OCI-LY3 (cell line): ENCODE measurements at regions not wholly inside any gene's neighbourhood (a gene's known extent, or its start where the extent isn't known, plus 50 kb on each side); places are given as distances from the start of the nearest gene placed in this dataset.

Experiments
- H2AFZ ChIP-seq: fragments of 200-600, 300-600 bp; shearing (Covaris generic); 2 replicates; pipeline ENCODE4 v1.6.0; 2014; ENCODE audit warnings: antibody characterized with exemption, low read depth, low read length
- H3K27ac ChIP-seq: fragments of 200-600, 300-600 bp; sonication (generic); 2 replicates; pipeline ENCODE4 v1.5.1; 2014; ENCODE audit warnings: mild to moderate bottlenecking, low read length, moderate library complexity, mixed read lengths
- H3K27me3 ChIP-seq: fragments of 200-600, 300-600 bp; sonication (generic); 2 replicates; pipeline ENCODE4 v1.6.1; 2014; ENCODE audit warnings: low read depth, low read length, mixed read lengths
- H3K36me3 ChIP-seq: fragments of 200-600, 300-600 bp; sonication (generic); replicated peaks from 2 replicates; pipeline ENCODE3; 2014; ENCODE audit warnings: low read depth, low read length, mixed read lengths
- H3K4me1 ChIP-seq: fragments of 300-600, 200-600 bp; sonication (generic); 2 replicates; pipeline ENCODE4 v1.6.1; 2014; ENCODE audit warnings: low read length, mixed read lengths
- H3K4me2 ChIP-seq: fragments of 200-600, 300-600 bp; sonication (generic); 2 replicates; pipeline ENCODE4 v1.6.1; 2014; ENCODE audit warnings: low read length, mixed read lengths
- H3K4me3 ChIP-seq: fragments of 300-600, 200-600 bp; sonication (generic); 2 replicates; pipeline ENCODE4 v1.5.1; 2014; ENCODE audit warnings: antibody characterized with exemption, mild to moderate bottlenecking, low read length, moderate library complexity
- H3K79me2 ChIP-seq: fragments of 300-600, 200-600 bp; shearing (Covaris generic); 2 replicates; pipeline ENCODE4 v1.6.1; 2014; ENCODE audit warnings: mild to moderate bottlenecking, low read length, mixed read lengths
- H3K9ac ChIP-seq: fragments of 300-600, 200-600 bp; shearing (Covaris generic); 2 replicates; pipeline ENCODE4 v1.6.0; 2014; ENCODE audit warnings: mild to moderate bottlenecking, low read length, moderate library complexity
- H3K9me3 ChIP-seq: fragments of 200-600, 300-600 bp; shearing (Covaris generic); 2 replicates; pipeline ENCODE4 v1.6.1; 2014; ENCODE audit warnings: low read length, mixed read lengths; ENCODE audit not compliant: insufficient read depth
- H4K20me1 ChIP-seq: fragments of 200-600, 300-600 bp; sonication (generic); 2 replicates; pipeline ENCODE4 v1.6.1; 2016; ENCODE audit warnings: low read length, mixed read lengths; ENCODE audit not compliant: insufficient read depth
- EZH2phosphoT487 ChIP-seq: fragments of 200-600 bp; shearing (Covaris generic); IDR thresholded peaks from 2 replicates; pipeline ENCODE4 v1.6.1; 2018; ENCODE audit warnings: antibody characterized with exemption, mixed run types, low read depth
- TF ChIP-seq, protein P1 (sequence below): fragments of 200-600, 300-600 bp; sonication (generic); IDR thresholded peaks from 2 replicates; pipeline ENCODE4 v1.5.1; 2014; ENCODE audit warnings: antibody characterized with exemption, low read length, low read depth

DNA sequence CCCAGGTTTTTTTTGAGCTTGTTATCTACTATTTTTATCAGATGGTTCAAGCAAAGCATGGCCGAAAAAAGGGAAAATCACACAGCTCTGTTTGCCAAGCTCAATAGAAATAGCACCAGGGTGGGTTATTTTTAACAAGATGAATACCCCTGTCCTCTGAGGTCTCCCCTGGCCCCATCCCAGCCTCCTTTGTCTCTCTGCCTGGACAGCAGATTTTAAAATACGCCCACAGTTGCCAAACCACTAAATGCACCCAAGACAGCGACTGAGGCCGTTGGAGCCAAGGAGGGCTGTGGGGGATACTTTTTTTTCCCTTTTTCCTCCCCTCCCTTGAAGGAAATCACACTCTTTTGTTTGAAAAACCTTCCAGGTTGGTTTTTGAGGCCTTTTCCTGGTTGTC, 106.6 kb downstream of the VEGFA start:
- Histone ChIP-seq H4K20me1 (no peaks in the 10 kb centered on the region), H3K9me3 (no peaks in the 10 kb centered on the region), H3K4me3 (no peak overlapping the region), H3K27ac (no peak overlapping the region), H3K27me3 (peaks cover 13% of the 10 kb centered on the region), H3K4me1 (no peaks in the 10 kb centered on the region), H2AFZ (no peak overlapping the region), H3K9ac (no peak overlapping the region), H3K36me3 (no peaks in the 10 kb centered on the region), H3K4me2 (no peak overlapping the region), H3K79me2 (no peaks in the 10 kb centered on the region)
- TF ChIP-seq EZH2phosphoT487, result no peak
- TF ChIP-seq, protein P1, sequence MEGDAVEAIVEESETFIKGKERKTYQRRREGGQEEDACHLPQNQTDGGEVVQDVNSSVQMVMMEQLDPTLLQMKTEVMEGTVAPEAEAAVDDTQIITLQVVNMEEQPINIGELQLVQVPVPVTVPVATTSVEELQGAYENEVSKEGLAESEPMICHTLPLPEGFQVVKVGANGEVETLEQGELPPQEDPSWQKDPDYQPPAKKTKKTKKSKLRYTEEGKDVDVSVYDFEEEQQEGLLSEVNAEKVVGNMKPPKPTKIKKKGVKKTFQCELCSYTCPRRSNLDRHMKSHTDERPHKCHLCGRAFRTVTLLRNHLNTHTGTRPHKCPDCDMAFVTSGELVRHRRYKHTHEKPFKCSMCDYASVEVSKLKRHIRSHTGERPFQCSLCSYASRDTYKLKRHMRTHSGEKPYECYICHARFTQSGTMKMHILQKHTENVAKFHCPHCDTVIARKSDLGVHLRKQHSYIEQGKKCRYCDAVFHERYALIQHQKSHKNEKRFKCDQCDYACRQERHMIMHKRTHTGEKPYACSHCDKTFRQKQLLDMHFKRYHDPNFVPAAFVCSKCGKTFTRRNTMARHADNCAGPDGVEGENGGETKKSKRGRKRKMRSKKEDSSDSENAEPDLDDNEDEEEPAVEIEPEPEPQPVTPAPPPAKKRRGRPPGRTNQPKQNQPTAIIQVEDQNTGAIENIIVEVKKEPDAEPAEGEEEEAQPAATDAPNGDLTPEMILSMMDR, result no peak

DNA sequence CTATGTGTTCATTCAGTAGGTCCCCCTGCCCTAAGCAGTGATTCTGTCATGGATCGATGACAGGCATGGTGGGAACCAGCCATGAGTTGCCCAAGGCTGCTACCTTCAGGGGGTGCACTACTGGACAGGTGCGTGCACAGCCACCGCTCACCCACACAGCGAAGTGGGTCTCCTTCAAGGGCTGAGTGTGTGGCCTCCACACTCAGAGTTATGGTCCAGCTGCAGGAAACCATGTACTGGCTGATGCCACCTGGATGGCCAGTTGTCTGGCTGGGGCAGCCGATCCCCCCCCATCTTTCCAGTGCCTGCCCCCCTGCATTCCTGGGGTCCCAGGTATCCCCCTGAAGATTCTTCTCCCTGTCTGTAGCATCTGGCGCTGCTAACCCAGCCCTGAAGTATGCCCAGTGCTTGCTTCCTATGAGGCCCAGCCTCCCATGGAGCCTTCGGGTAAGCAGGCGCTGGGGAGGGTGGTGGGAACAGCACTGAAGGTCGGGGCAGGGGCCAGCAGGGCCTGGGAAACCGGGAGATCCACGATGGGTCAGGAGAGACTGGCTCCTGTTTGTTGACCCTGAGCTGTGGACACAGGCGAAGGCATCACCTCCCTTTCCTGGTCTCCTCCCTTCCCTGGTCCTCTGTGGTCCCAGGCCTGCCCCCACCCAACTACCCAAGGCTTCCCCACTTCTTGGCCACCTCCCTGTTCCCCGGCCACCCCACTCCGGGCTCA, 106.0 kb downstream of the VEGFA start:
- H4K20me1 ChIP-seq, result no peaks in the 10 kb centered on the region
- no peaks in the 10 kb centered on the region for H3K36me3 ChIP-seq
- H3K4me2 ChIP-seq, result no peak overlapping the region
- no peaks in the 10 kb centered on the region for H3K79me2 ChIP-seq
- peaks cover 19% of the 10 kb centered on the region for H3K27me3 ChIP-seq
- no peak overlapping the region for H3K9ac ChIP-seq
- H2AFZ ChIP-seq, result no peak overlapping the region
- no peak overlapping the region for H3K27ac ChIP-seq
- H3K4me1 ChIP-seq, result no peaks in the 10 kb centered on the region
- H3K9me3 ChIP-seq, result no peaks in the 10 kb centered on the region
- TF ChIP-seq, protein P1, result no peak
- no peak for TF ChIP-seq EZH2phosphoT487
- H3K4me3 ChIP-seq, result no peak overlapping the region

DNA sequence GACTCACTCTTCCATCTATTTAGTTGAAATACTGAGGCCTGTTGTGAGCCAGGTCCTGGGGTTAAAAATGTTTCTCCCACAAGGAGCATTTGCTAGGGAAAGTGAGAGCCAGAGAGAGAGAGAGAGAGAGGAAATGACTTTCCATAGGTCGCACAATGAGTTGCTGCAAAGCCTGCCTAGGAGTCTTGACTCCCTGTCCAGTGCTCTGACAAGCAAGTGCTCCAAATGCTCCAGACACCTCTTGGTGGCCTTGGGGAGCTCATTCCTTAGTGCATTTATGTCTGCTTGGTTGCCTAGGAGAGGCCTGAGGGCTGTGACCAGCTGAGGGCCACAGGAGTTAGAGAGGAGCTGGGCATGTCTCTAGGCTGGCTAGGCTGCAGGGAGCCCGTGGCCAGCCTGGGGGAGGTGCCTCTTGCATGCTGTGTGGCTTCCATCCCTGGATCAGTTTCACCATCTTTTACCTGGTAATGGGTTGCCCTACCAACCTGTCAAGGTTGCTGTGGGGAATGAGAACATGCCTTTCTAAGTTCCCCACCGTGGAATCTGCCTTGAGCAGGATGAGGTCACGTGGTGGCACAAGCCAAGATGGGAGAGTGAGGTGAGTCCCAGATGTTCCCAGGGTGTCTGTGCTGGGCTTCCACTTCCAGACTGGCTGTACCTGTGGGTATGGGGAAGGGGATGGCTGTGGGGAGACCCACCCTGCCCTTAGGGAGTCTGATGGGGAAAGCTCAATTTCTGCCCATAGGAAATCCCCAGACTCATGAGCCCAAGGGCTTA, 105.0 kb downstream of the VEGFA start:
- no peaks in the 10 kb centered on the region for H3K9me3 ChIP-seq
- H3K4me2 ChIP-seq, result no peak overlapping the region
- TF ChIP-seq, protein P1, result no peak
- TF ChIP-seq EZH2phosphoT487, result no peak
- H3K27me3 ChIP-seq, result peaks cover 23% of the 10 kb centered on the region
- H3K36me3 ChIP-seq, result no peaks in the 10 kb centered on the region
- no peaks in the 10 kb centered on the region for H3K79me2 ChIP-seq
- H3K9ac ChIP-seq, result no peak overlapping the region
- no peak overlapping the region for H3K27ac ChIP-seq
- H2AFZ ChIP-seq, result no peak overlapping the region
- H3K4me3 ChIP-seq, result no peak overlapping the region
- no peaks in the 10 kb centered on the region for H4K20me1 ChIP-seq
- H3K4me1 ChIP-seq, result no peaks in the 10 kb centered on the region
